ENCODE measurements at regions not wholly inside any gene's neighbourhood (a gene's known extent, or its start where the extent isn't known, plus 50 kb on each side); places are given as distances from the start of the nearest gene placed in this dataset.

DNA sequence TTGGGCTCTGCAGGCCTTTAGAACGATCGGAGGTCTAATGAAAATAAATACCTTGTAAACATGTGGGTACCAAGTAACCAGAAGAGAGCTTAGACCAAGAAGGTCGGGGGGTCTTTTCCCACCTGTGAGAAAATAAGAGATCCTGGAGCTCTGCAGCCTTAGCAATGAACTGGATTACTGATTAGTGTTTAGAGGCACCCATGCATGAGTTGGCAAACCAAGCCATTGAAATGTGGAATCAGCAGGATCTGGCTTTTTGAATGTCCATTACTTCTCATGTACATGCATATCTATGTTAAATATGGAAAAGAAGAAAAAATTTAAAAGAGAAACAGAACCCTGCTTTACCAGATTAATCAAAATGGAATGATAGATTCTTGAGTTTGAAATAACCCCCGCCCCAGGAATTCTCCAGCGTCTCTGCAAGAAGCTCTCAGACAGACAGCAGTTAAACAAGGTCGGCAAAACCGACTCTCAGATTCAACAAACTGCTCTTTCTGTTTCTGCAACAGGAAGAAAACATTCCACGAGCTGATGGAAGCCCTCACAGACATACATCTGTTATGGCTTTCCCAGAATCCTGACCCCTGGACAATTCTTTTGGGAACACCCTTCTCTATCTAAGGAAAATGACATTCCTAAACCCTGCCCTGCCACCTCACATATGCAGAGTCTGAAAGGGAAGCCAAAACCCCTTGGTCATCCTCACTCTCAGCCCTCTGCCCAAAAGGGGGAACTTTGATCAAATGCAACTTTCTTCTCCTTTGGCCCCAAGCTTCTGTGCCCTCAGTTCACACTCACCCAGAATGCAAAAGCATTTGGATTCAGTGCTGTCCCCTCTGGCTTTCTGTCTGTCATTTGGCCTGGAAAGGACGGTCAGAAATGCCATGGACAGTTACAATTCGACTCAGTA lies 78.7 kb upstream of the EN2 start:
- DNase-seq (ENCODE audit: extremely low read depth in 1 of 4, low spot score in 3 of 4) (no peak), FAIRE-seq (no peak), ATAC-seq (no peak)
- Histone ChIP-seq H3K27ac (ENCODE audit: extremely low read depth, low read depth, low read length) (no peak overlapping the region), H4K20me1 (replicated peaks; ENCODE audit: control insufficient read depth, insufficient read depth, low read length) (peaks cover 17% of the 10 kb centered on the region; the same call in 1 of the 2 replicates), H3K9ac (ENCODE audit: insufficient read depth in 1 of 2, low read depth in 2 of 2, low read length in 2 of 2) (no peak overlapping the region), H3K9me1 (ENCODE audit: control insufficient read depth, insufficient read depth, low read length) (no peaks in the 10 kb centered on the region), H3K4me1 (replicated peaks in 1 of 2; ENCODE audit: control insufficient read depth in 2 of 2, insufficient read depth in 2 of 2, low read length in 2 of 2) (peaks cover 0 to 27% of the 10 kb centered on the region in 2 experiments; a peak in 1 of 5 replicates), H3K79me2 (ENCODE audit: control insufficient read depth, insufficient read depth, low read length) (no peaks in the 10 kb centered on the region), H3K36me3 (ENCODE audit: control insufficient read depth, insufficient read depth, low read length) (no peaks in the 10 kb centered on the region), H3K27me3 (ENCODE audit: control insufficient read depth in 2 of 2, insufficient read depth in 2 of 2, low read length in 2 of 2) (peaks cover 83 to 87% of the 10 kb centered on the region in 2 experiments), H2AFZ (ENCODE audit: low read depth, low read length) (no peak overlapping the region), H3K4me3 (no peak overlapping the region), H3K9me3 (replicated peaks; ENCODE audit: control insufficient read depth, insufficient read depth, low read depth, low read length) (no peaks in the 10 kb centered on the region), H3K4me2 (ENCODE audit: insufficient read depth, low read length) (no peak overlapping the region)
- ChIA-PET POLR2A (interaction anchor here (0.6 to 1.3 kb wide), 5 partner anchors 8 to 586 kb away, joined by 3 to 5 read pairs (median 5); no protein-coding TSS in a partner anchor), CTCF (ENCODE audit: low intra/inter-chr PET ratio) (interaction anchor here (1.4 kb wide), 2 partner anchors 359 to 389 kb away, joined by 7 to 11 read pairs; no protein-coding TSS in a partner anchor)
- no TSS peak for BruUV-seq (replicated peaks)
- in situ Hi-C loops (cut with MboI), result loop anchor here (25.0 kb wide), 1 partner anchor 383 kb away; no protein-coding TSS in a partner anchor
- under 1% methylated on average over 10 of the region's 10 CpGs for WGBS (ENCODE audit: insufficient coverage, low coverage, missing lambda C conversion rate)
- intact Hi-C loops (cut with micrococcal nuclease), result no loop called here
- TF ChIP-seq CREB1 (IDR thresholded peaks at IDR 0.05), result no peak
- TF ChIP-seq CREB1 (CRISPR knock-in tag; IDR thresholded peaks at IDR 0.05), result no peak
- no peak for TF ChIP-seq PPARD (CRISPR knock-in tag; IDR thresholded peaks at IDR 0.05)
- TF ChIP-seq, protein P1, sequence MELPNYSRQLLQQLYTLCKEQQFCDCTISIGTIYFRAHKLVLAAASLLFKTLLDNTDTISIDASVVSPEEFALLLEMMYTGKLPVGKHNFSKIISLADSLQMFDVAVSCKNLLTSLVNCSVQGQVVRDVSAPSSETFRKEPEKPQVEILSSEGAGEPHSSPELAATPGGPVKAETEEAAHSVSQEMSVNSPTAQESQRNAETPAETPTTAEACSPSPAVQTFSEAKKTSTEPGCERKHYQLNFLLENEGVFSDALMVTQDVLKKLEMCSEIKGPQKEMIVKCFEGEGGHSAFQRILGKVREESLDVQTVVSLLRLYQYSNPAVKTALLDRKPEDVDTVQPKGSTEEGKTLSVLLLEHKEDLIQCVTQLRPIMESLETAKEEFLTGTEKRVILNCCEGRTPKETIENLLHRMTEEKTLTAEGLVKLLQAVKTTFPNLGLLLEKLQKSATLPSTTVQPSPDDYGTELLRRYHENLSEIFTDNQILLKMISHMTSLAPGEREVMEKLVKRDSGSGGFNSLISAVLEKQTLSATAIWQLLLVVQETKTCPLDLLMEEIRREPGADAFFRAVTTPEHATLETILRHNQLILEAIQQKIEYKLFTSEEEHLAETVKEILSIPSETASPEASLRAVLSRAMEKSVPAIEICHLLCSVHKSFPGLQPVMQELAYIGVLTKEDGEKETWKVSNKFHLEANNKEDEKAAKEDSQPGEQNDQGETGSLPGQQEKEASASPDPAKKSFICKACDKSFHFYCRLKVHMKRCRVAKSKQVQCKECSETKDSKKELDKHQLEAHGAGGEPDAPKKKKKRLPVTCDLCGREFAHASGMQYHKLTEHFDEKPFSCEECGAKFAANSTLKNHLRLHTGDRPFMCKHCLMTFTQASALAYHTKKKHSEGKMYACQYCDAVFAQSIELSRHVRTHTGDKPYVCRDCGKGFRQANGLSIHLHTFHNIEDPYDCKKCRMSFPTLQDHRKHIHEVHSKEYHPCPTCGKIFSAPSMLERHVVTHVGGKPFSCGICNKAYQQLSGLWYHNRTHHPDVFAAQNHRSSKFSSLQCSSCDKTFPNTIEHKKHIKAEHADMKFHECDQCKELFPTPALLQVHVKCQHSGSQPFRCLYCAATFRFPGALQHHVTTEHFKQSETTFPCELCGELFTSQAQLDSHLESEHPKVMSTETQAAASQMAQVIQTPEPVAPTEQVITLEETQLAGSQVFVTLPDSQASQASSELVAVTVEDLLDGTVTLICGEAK (IDR thresholded peaks at IDR 0.05), result no peak
- TF ChIP-seq, protein P1 (CRISPR knock-in tag; IDR thresholded peaks at IDR 0.05), result no peak
- TF ChIP-seq YBX1 (IDR thresholded peaks at IDR 0.05), result no peak
- TF ChIP-seq ZEB2 (IDR thresholded peaks at IDR 0.05), result no peak
- no peak for TF ChIP-seq ATF7 (IDR thresholded peaks at IDR 0.05)
- TF ChIP-seq, protein P2, sequence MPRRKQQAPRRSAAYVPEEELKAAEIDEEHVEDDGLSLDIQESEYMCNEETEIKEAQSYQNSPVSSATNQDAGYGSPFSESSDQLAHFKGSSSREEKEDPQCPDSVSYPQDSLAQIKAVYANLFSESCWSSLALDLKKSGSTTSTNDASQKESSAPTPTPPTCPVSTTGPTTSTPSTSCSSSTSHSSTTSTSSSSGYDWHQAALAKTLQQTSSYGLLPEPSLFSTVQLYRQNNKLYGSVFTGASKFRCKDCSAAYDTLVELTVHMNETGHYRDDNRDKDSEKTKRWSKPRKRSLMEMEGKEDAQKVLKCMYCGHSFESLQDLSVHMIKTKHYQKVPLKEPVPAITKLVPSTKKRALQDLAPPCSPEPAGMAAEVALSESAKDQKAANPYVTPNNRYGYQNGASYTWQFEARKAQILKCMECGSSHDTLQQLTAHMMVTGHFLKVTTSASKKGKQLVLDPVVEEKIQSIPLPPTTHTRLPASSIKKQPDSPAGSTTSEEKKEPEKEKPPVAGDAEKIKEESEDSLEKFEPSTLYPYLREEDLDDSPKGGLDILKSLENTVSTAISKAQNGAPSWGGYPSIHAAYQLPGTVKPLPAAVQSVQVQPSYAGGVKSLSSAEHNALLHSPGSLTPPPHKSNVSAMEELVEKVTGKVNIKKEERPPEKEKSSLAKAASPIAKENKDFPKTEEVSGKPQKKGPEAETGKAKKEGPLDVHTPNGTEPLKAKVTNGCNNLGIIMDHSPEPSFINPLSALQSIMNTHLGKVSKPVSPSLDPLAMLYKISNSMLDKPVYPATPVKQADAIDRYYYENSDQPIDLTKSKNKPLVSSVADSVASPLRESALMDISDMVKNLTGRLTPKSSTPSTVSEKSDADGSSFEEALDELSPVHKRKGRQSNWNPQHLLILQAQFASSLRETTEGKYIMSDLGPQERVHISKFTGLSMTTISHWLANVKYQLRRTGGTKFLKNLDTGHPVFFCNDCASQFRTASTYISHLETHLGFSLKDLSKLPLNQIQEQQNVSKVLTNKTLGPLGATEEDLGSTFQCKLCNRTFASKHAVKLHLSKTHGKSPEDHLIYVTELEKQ (CRISPR knock-in tag; IDR thresholded peaks at IDR 0.05), result no peak

All from K562 (cell line).